NCI-H748 (cell line): ENCODE measurements at regions not wholly inside any gene's neighbourhood (a gene's known extent, or its start where the extent isn't known, plus 50 kb on each side); places are given as distances from the start of the nearest gene placed in this dataset.
A peak's percentile ranks its signal among the peaks of the same experiment; 100 is the strongest.
"Not testable (repeated sequence)": the region's sequence is repeated elsewhere in the genome, so short reads cannot be mapped to it uniquely, and the experiment has no call there.

Experiments used
- DNase-seq: peaks from one replicate; lab custom pipeline; 2025; ENCODE audit not compliant: unreplicated experiment; lab: John Stamatoyannopoulos, UW

GRCh38 chr6:146984251-146984924, 219.8 kb upstream of the STXBP5 start:
- peak; percentile 32 for DNase-seq

GRCh38 chr6:146985111-146985510, 219.1 kb upstream of the STXBP5 start:
- peak; percentile 85 for DNase-seq

- DNase-seq: no peak
These were observed 218.3 kb upstream of the STXBP5 start for GRCh38 chr6:146985966-146986365.

GRCh38 chr6:146987938-146988337, 216.3 kb upstream of the STXBP5 start:
- DNase-seq: not testable (repeated sequence)

- DNase-seq: no peak
These were observed 214.4 kb upstream of the STXBP5 start for GRCh38 chr6:146989860-146990259.

- no peak for DNase-seq
These were observed 213.9 kb upstream of the STXBP5 start for GRCh38 chr6:146990284-146990683.

GRCh38 chr6:146990821-146991798, 213.1 kb upstream of the STXBP5 start:
- DNase-seq: no peak

- DNase-seq: no peak
These were observed 207.2 kb upstream of the STXBP5 start for GRCh38 chr6:146997062-146997461.

GRCh38 chr6:146999766-147000165, 204.5 kb upstream of the STXBP5 start:
- no peak for DNase-seq

GRCh38 chr6:147000545-147001488, 203.4 kb upstream of the STXBP5 start:
- DNase-seq: no peak

GRCh38 chr6:147001621-147002020, 202.6 kb upstream of the STXBP5 start:
- no peak for DNase-seq

- no peak for DNase-seq
These were observed 201.0 kb upstream of the STXBP5 start for GRCh38 chr6:147003186-147003585.

- DNase-seq: no peak
These were observed 198.7 kb upstream of the STXBP5 start for GRCh38 chr6:147005499-147005898.

- DNase-seq: no peak
These were observed 196.8 kb upstream of the STXBP5 start for GRCh38 chr6:147007441-147007840.

- no peak for DNase-seq
These were observed 194.9 kb upstream of the STXBP5 start for GRCh38 chr6:147009358-147009757.

- no peak for DNase-seq
These were observed 188.5 kb upstream of the STXBP5 start for GRCh38 chr6:147015674-147016073.

GRCh38 chr6:147016440-147016839, 187.8 kb upstream of the STXBP5 start:
- no peak for DNase-seq

GRCh38 chr6:147017153-147017552, 187.1 kb upstream of the STXBP5 start:
- no peak for DNase-seq

- no peak for DNase-seq
These were observed 185.2 kb upstream of the STXBP5 start for GRCh38 chr6:147019001-147019400.

- DNase-seq: no peak
These were observed 182.2 kb upstream of the STXBP5 start for GRCh38 chr6:147022041-147022440.

GRCh38 chr6:147023148-147023547, 181.1 kb upstream of the STXBP5 start:
- no peak for DNase-seq
